HEK293 (cell line): ENCODE measurements at regions not wholly inside any gene's neighbourhood (a gene's known extent, or its start where the extent isn't known, plus 50 kb on each side); places are given as distances from the start of the nearest gene placed in this dataset.

Source experiments
- CTCF ChIA-PET: fragments of 350-600 bp; formaldehyde crosslinking; extraction: SDS; loops from one replicate; lab custom pipeline; 2021; ENCODE audit warnings: antibody characterized with exemption; lab: Yijun Ruan, JAX
- POLR2A ChIA-PET: fragments of 300-600 bp; formaldehyde crosslinking; extraction: SDS; loops from one replicate; lab custom pipeline; 2020; ENCODE audit warnings: antibody characterized with exemption, inconsistent platforms; lab: Yijun Ruan, JAX
- H3K27ac ChIP-seq: fragments of 200-500 bp; sonication (Bioruptor generic); 2 replicates; pipeline ENCODE4 v1.5.1; 2014; ENCODE audit warnings: low read depth, low read length, control low read depth, inconsistent platforms; ENCODE audit errors: extremely low read depth
- H3K36me3 ChIP-seq, 2 experiments: fragments of 200-500 bp in 1 of 2; sonication (Bioruptor generic) in 1 of 2; 1 replicate in 1 of 2; 2 replicates in 1 of 2; pipeline ENCODE4 v1.5.1; 2014 to 2017; ENCODE audit warnings: inconsistent platforms in 2 of 2, low read length in 2 of 2; ENCODE audit not compliant: control insufficient read depth in 2 of 2, insufficient read depth in 1 of 2
- H3K4me1 ChIP-seq: fragments of 200-500 bp; sonication (Bioruptor generic); 2 replicates; pipeline ENCODE4 v1.5.1; 2014; ENCODE audit warnings: mild to moderate bottlenecking, low read length, inconsistent platforms; ENCODE audit not compliant: control insufficient read depth, insufficient read depth
- H3K4me3 ChIP-seq: 2 replicates; pipeline ENCODE4 v1.5.1; 2011; ENCODE audit warnings: low read depth, mild to moderate bottlenecking, control low read depth, low read length, moderate library complexity
- H3K9me3 ChIP-seq: fragments of 200-500 bp; sonication (Bioruptor generic); 2 replicates; pipeline ENCODE4 v1.5.1; 2014; ENCODE audit warnings: low read depth, low read length, inconsistent platforms; ENCODE audit not compliant: control insufficient read depth, insufficient read depth
- AEBP2 ChIP-seq: fragments of 450-650 bp; formaldehyde crosslinking; IDR thresholded peaks from 2 replicates; pipeline ENCODE4 v1.5.1; 2016; ENCODE audit warnings: missing biosample characterization, missing genetic modification characterization, borderline replicate concordance
- KLF1 ChIP-seq: fragments of 450-650 bp; formaldehyde crosslinking; IDR thresholded peaks from 2 replicates; pipeline ENCODE4 v1.5.1; 2016; ENCODE audit warnings: missing biosample characterization, missing genetic modification characterization
- KLF17 ChIP-seq: fragments of 450-650 bp; formaldehyde crosslinking; IDR thresholded peaks from 2 replicates; pipeline ENCODE4 v1.5.1; 2016; ENCODE audit warnings: missing biosample characterization, missing genetic modification characterization
- MYNN ChIP-seq: fragments of 450-650 bp; formaldehyde crosslinking; IDR thresholded peaks from 2 replicates; pipeline ENCODE4 v1.5.1; 2016; ENCODE audit warnings: missing biosample characterization, missing genetic modification characterization, borderline replicate concordance
- PRDM6 ChIP-seq: fragments of 450-650 bp; formaldehyde crosslinking; IDR thresholded peaks from 2 replicates; pipeline ENCODE4 v1.5.1; 2017; ENCODE audit warnings: missing biosample characterization, missing genetic modification characterization
- REPIN1 ChIP-seq: fragments of 450-650 bp; formaldehyde crosslinking; IDR thresholded peaks from 2 replicates; pipeline ENCODE4 v1.5.1; 2017; ENCODE audit warnings: missing biosample characterization, missing genetic modification characterization, low read depth
- YY1 ChIP-seq: fragments of 450-650 bp; formaldehyde crosslinking; IDR thresholded peaks from 2 replicates; pipeline ENCODE4 v1.5.1; 2018; ENCODE audit warnings: missing biosample characterization, missing genetic modification characterization
- ZNF121 ChIP-seq: fragments of 450-650 bp; formaldehyde crosslinking; IDR thresholded peaks from 2 replicates; pipeline ENCODE4 v1.5.1; 2016; ENCODE audit warnings: missing biosample characterization, missing genetic modification characterization
- ZNF184 ChIP-seq: fragments of 450-650 bp; IDR thresholded peaks from 2 replicates; pipeline ENCODE4 v1.5.1; 2018; ENCODE audit warnings: missing biosample characterization, mild to moderate bottlenecking, missing genetic modification characterization
- ZNF302 ChIP-seq: fragments of 450-650 bp; formaldehyde crosslinking; IDR thresholded peaks from 2 replicates; pipeline ENCODE4 v1.5.1; 2016; ENCODE audit warnings: missing biosample characterization, missing genetic modification characterization, low read depth
- ZNF366 ChIP-seq: fragments of 450-650 bp; formaldehyde crosslinking; conservative IDR thresholded peaks from 2 replicates; pipeline ENCODE4 v1.5.1; 2016; ENCODE audit warnings: missing biosample characterization, missing genetic modification characterization
- ZNF561 ChIP-seq: fragments of 450-650 bp; IDR thresholded peaks from 2 replicates; pipeline ENCODE4 v1.5.1; 2018; ENCODE audit warnings: missing biosample characterization, missing genetic modification characterization, borderline replicate concordance
- ZNF596 ChIP-seq: fragments of 450-650 bp; IDR thresholded peaks from 2 replicates; pipeline ENCODE4 v1.5.0; 2018; ENCODE audit warnings: missing biosample characterization, mild to moderate bottlenecking, missing genetic modification characterization, moderate library complexity
- ZNF600 ChIP-seq: fragments of 450-650 bp; formaldehyde crosslinking; IDR thresholded peaks from 2 replicates; pipeline ENCODE4 v1.5.1; 2016; ENCODE audit warnings: missing biosample characterization, missing genetic modification characterization
- ZNF747 ChIP-seq: fragments of 450-650 bp; formaldehyde crosslinking; IDR thresholded peaks from 2 replicates; pipeline ENCODE4 v1.5.1; 2016; ENCODE audit warnings: missing biosample characterization, missing genetic modification characterization
- ZNF785 ChIP-seq: fragments of 450-650 bp; formaldehyde crosslinking; IDR thresholded peaks from 2 replicates; pipeline ENCODE4 v1.5.1; 2016; ENCODE audit warnings: missing biosample characterization, missing genetic modification characterization

- TF ChIP-seq REPIN1 (no peak), PRDM6 (peak; percentile 56)
- ChIA-PET POLR2A (no interaction called here), CTCF (no interaction called here)
- Histone ChIP-seq H3K4me1 (0 out of 2 replicates have a peak, but pooled peaks cover 3% of the 10 kb centered on the region), H3K4me3 (no peak overlapping the region), H3K9me3 (no peaks in the 10 kb centered on the region), H3K27ac (no peak overlapping the region), H3K36me3 (no peaks in the 10 kb centered on the region)
Measured at GRCh38 chr7:45324683-45325237, 167.2 kb downstream of the RAMP3 start.

GRCh38 chr7:45325378-45325777 lies 167.8 kb downstream of the RAMP3 start:
- Histone ChIP-seq H3K9me3 (no peaks in the 10 kb centered on the region), H3K4me1 (0 out of 2 replicates have a peak, but pooled peaks cover 3% of the 10 kb centered on the region), H3K36me3 (no peaks in the 10 kb centered on the region), H3K4me3 (no peak overlapping the region), H3K27ac (no peak overlapping the region)
- CTCF ChIA-PET, result interaction anchor here (0.6 kb wide), 1 partner anchor 141 kb away, joined by 4 read pairs; no protein-coding TSS in a partner anchor
- TF ChIP-seq ZNF600 (tag by site-specific recombination) (no peak), ZNF596 (tag by site-specific recombination) (no peak), ZNF561 (tag by site-specific recombination) (no peak), KLF17 (tag by site-specific recombination) (no peak), ZNF366 (tag by site-specific recombination) (no peak), ZNF302 (tag by site-specific recombination) (no peak), YY1 (no peak), ZNF747 (tag by site-specific recombination) (no peak), MYNN (tag by site-specific recombination) (no peak), ZNF121 (no peak)
- POLR2A ChIA-PET, result no interaction called here

- POLR2A ChIA-PET, result no interaction called here
- Histone ChIP-seq H3K36me3 (no peaks in the 10 kb centered on the region), H3K9me3 (no peaks in the 10 kb centered on the region), H3K27ac (no peak overlapping the region), H3K4me3 (no peak overlapping the region), H3K4me1 (0 out of 2 replicates have a peak, but pooled peaks cover 3% of the 10 kb centered on the region)
- CTCF ChIA-PET, result interaction anchor here (0.7 kb wide), 1 partner anchor 69 kb away, joined by 4 read pairs; no protein-coding TSS in a partner anchor
- TF ChIP-seq AEBP2 (no peak), ZNF184 (tag by site-specific recombination) (no peak), ZNF785 (tag by site-specific recombination) (no peak), KLF1 (no peak), ZNF600 (tag by site-specific recombination) (no peak), PRDM6 (no peak)
- TF ChIP-seq, all 188 proteins: peak for 0
Measured at GRCh38 chr7:45328403-45328981, 170.9 kb downstream of the RAMP3 start.
